Psoas muscle (tissue), 7 donors: ENCODE measurements at regions not wholly inside any gene's neighbourhood (a gene's known extent, or its start where the extent isn't known, plus 50 kb on each side); places are given as distances from the start of the nearest gene placed in this dataset.

Experiments
- ATAC-seq, 4 donors: fragments of 200-7000 bp; cut with Tn5 transposase; one replicate each; pipeline ENCODE4 v1.9.1; 2020; ENCODE audit warnings: moderate library complexity in 3 of 4, mild to moderate bottlenecking in 2 of 4
- DNase-seq, 2 donors: peaks; one replicate each; pipeline ENCODE4 v3.0.0-alpha.2; 2020
- H3K27ac ChIP-seq: fragments of 200-600 bp; one replicate; pipeline ENCODE4 v1.8.0; 2022
- H3K27me3 ChIP-seq, 3 donors: fragments of 200-600 bp in 1 of 3; one replicate each; pipeline versions ENCODE4 v1.6.1 to v1.8.0; 2013 to 2022; ENCODE audit warnings: low read length in 2 of 3, mild to moderate bottlenecking in 2 of 3, moderate library complexity in 1 of 3; ENCODE audit not compliant: insufficient read depth in 3 of 3
- H3K36me3 ChIP-seq, 2 donors: fragments of 200-600 bp in 1 of 2; one replicate each; pipeline versions ENCODE4 v1.6.1 to v1.8.0; 2013 to 2022; ENCODE audit warnings: low read depth in 1 of 2, mild to moderate bottlenecking in 1 of 2, moderate library complexity in 1 of 2; ENCODE audit not compliant: insufficient read depth in 1 of 2
- H3K4me1 ChIP-seq: fragments of 200-600 bp; one replicate; pipeline ENCODE4 v1.8.0; 2022
- H3K4me3 ChIP-seq: fragments of 200-600 bp; one replicate; pipeline ENCODE4 v1.8.0; 2022; ENCODE audit warnings: mild to moderate bottlenecking
- H3K9me3 ChIP-seq: fragments of 200-600 bp; one replicate; pipeline ENCODE4 v1.8.0; 2022
- WGBS, 3 donors: extraction: QIAGEN DNeasy Blood & Tissue Kit; methylation state at CpG; one replicate each; pipeline versions ENCODE4 v1.1.6 to v1.1.7; 2013; 5-methylcytosine and 5-hydroxymethylcytosine counted together
- intact Hi-C, 2 donors: fragments of 100-400 bp; cut with DNase I; formaldehyde crosslinking; loops; one replicate each; pipeline versions ENCODE4 v1.11.0 to v1.14.2; 2022
- TF ChIP-seq, protein P1 (sequence below): fragments of 200-600 bp; IDR thresholded peaks from one replicate; pipeline ENCODE4 v1.8.0; 2022; ENCODE audit warnings: antibody characterized with exemption
- donor health status: healthy with polysubstance abuse.
- donor health status: DM: no; HTN: no; CAD: no; lungs with moderate emphysema.
- donor health status: Bipolar disorder and iron deficiency.
- donor health status: healthy.
- donor health status: DM: yes; HTN: yes; CAD: no.
- donor health status: DM: no; HTN: no; CAD: no.
- donor health status: DM: yes; HTN: yes; CAD: no.

DNA sequence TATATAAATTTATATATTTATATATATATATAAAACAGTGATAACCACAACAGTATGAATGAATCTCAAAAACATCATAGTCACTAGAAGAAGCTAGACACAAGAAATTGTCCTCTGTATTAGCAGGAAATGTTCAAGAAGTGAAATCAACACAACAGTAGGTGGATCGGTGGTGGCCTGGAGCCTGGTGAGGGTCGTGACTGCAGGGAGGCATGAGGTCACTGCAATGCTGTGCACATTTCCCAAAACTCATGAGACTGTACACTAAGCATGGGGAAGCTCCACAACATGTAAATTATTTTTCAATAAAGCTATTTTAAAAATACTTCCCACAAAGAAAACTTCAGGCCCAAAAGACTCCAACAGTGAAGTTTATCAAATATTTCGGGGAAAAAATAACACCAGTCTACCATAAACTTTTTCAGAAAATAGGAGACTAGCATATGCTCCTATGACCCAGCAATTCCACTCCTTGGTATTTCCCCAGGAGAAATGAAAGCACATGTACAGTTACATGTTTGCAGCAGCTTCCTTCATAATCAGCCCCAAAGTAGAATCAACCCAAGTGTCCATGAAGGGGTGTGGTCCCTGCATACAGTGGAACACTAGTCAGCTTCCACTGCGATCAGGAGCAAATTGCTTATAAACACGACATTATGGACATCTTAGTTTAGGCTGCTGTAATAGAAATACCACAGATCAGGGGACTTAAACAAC is 144.2 kb downstream of the TBXT start:
- Histone ChIP-seq H3K36me3 (no peaks in the 10 kb centered on the region), H3K4me1 (no peaks in the 10 kb centered on the region), H3K9me3 (peaks cover 8% of the 10 kb centered on the region), H3K27me3 (no peaks in the 10 kb centered on the region), H3K27ac (no peak overlapping the region), H3K4me3 (no peak overlapping the region)
- intact Hi-C loops = no loop called here
- TF ChIP-seq, protein P1, sequence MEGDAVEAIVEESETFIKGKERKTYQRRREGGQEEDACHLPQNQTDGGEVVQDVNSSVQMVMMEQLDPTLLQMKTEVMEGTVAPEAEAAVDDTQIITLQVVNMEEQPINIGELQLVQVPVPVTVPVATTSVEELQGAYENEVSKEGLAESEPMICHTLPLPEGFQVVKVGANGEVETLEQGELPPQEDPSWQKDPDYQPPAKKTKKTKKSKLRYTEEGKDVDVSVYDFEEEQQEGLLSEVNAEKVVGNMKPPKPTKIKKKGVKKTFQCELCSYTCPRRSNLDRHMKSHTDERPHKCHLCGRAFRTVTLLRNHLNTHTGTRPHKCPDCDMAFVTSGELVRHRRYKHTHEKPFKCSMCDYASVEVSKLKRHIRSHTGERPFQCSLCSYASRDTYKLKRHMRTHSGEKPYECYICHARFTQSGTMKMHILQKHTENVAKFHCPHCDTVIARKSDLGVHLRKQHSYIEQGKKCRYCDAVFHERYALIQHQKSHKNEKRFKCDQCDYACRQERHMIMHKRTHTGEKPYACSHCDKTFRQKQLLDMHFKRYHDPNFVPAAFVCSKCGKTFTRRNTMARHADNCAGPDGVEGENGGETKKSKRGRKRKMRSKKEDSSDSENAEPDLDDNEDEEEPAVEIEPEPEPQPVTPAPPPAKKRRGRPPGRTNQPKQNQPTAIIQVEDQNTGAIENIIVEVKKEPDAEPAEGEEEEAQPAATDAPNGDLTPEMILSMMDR = no peak
- 76 to 82% (median 82%) methylated on average over 5 of the region's 5 CpGs for WGBS, 3 donors
- DNase-seq (no peak), ATAC-seq (no peak)

DNA sequence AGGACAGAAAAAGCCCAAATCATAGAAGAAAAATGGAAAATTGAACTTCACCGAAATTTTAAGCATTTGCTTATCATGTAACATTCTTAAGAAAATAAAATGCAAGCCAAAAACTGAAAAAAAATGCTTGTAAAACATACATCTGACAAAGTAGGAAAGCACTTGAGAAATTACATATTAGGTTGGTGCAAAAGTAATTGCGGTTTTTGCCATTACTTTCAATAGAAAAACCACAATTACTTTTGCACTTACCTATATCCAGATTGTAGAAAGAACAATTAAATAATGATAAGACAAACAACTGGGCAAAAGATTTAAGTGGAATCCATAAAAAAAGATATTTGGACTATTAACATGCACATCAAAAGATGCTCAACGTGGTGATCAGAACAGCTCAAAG is 146.2 kb downstream of the TBXT start:
- Histone ChIP-seq H3K27ac (no peak overlapping the region), H3K27me3 (no peaks in the 10 kb centered on the region), H3K4me3 (no peak overlapping the region), H3K4me1 (no peaks in the 10 kb centered on the region), H3K9me3 (peaks cover 10% of the 10 kb centered on the region), H3K36me3 (no peaks in the 10 kb centered on the region)
- intact Hi-C loops = no loop called here
- ATAC-seq (no peak), DNase-seq (no peak)
- WGBS, 3 donors = 81 to 83% (median 82%) methylated on average over 3 of the region's 3 CpGs
- TF ChIP-seq, protein P1 = no peak

DNA sequence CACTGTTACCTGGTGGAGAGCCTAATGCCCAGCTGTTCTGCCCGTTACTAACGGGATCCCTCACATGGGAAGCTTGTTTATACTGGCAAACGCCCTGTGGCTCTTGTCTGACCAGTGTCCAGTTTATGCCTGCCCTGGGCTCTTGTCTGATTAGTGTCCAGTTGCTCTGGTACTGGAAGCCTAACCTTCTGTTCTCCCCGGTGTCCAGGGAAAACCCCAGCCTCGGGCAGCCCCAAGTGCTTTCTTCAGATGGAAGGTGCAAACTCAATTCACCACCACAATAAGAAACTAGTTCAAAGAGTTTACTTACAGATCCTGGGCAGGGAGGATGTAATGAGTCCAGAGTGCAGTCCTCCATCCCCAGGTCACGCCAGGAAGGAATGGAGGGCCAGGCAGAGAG is 148.4 kb downstream of the TBXT start:
- DNase-seq (no peak), ATAC-seq (no peak)
- Histone ChIP-seq H3K9me3 (peaks cover 15% of the 10 kb centered on the region), H3K27ac (no peak overlapping the region), H3K36me3 (no peaks in the 10 kb centered on the region), H3K27me3 (no peaks in the 10 kb centered on the region), H3K4me3 (no peak overlapping the region), H3K4me1 (no peaks in the 10 kb centered on the region)
- intact Hi-C loops = no loop called here
- WGBS, 3 donors = 32 to 61% (median 37%) methylated on average over 6 of the region's 6 CpGs
- TF ChIP-seq, protein P1 = no peak

DNA sequence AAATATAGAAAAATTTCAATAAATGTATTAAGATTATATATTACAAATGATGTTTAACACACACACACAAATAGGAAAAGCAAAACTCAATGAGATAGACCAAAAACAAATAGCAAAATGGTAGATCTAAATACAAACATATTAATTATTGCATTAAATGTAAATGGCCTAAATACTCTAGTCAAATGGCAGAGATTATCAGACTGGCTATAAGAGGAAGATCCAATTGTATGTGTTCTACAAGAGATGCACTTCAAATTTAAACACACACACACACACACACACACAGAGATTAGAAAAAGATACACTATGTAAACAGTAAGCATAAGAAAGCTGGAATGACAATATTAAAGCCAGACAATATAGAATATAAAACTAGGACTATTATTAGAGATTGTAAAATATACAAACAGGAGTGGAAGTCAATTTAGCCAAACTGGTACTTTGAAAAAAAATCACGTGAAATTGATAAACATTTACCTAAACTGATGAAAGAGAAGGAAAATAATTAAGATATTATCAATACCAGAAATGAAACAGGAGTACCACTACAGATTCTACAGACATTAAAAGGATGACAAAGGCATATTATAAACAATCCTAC is 150.5 kb downstream of the TBXT start:
- Histone ChIP-seq H3K36me3 (no peaks in the 10 kb centered on the region), H3K9me3 (peaks cover 15% of the 10 kb centered on the region), H3K27ac (no peak overlapping the region), H3K4me1 (no peaks in the 10 kb centered on the region), H3K27me3 (no peaks in the 10 kb centered on the region), H3K4me3 (no peak overlapping the region)
- TF ChIP-seq, protein P1 = no peak
- WGBS, 3 donors = 76 to 82% (median 77%) methylated on average over 1 of the region's 1 CpG
- intact Hi-C loops = no loop called here
- DNase-seq (no peak), ATAC-seq (no peak)

DNA sequence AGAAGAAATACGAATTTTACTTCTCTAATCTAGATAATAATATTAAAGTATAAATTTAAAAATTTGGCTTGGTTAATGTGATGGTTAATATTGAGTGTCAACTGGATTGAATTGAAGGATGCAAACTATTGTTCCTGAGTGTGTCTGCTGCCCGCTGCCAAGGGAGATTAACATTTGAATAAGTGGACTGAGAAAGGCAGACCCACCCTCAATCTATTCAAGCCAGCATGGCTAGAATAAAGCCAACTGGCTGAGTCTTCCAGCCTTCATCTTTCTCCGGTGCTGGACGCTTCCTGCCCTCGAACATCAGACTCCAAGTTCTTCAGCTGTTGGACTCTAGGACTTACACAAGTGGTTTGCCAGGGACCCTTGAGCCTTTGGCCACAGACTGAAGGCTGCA is 152.7 kb downstream of the TBXT start:
- H3K36me3 ChIP-seq = no peaks in the 10 kb centered on the region
- 21 to 46% (median 23%) methylated on average over 5 of the region's 5 CpGs for WGBS, 3 donors
- H3K27ac ChIP-seq = no peak overlapping the region
- no peaks in the 10 kb centered on the region for H3K4me1 ChIP-seq
- DNase-seq (no peak), ATAC-seq (no peak)
- peaks cover 0 to 22% (median 4%) of the 10 kb centered on the region in 3 donors for H3K27me3 ChIP-seq
- no peak overlapping the region for H3K4me3 ChIP-seq
- intact Hi-C loops = no loop called here
- H3K9me3 ChIP-seq = peaks cover 7% of the 10 kb centered on the region
- TF ChIP-seq, protein P1 = no peak
